GM12874 (cell line): ENCODE measurements at regions not wholly inside any gene's neighbourhood (a gene's known extent, or its start where the extent isn't known, plus 50 kb on each side); places are given as distances from the start of the nearest gene placed in this dataset.

ENCODE experiments used
- TF ChIP-seq, protein P1 (sequence below): IDR thresholded peaks from 2 replicates; pipeline ENCODE4 v1.5.1; 2011; ENCODE audit warnings: low read depth, mild to moderate bottlenecking, control low read depth, low read length, moderate library complexity; ENCODE audit not compliant: insufficient read depth

DNA sequence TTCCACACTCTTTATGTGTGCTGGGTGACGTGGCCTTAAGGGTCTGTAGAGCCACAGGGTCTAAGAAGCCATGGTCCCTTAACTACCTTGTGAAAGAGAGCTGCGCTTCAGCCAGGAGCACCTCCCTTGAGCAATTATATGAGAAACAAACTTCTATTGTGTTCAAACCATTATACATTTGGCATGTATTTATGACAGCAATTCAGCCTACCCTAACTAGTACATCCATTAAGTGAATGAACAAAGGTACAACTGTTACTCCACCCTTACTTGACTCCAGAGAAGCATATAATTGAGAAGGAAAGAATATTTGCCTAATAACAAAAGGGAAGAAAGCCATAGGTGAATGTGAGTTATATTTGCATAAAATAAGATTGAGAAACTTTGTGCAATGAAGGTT lies 69.8 kb upstream of the BOC start:
- TF ChIP-seq, protein P1, sequence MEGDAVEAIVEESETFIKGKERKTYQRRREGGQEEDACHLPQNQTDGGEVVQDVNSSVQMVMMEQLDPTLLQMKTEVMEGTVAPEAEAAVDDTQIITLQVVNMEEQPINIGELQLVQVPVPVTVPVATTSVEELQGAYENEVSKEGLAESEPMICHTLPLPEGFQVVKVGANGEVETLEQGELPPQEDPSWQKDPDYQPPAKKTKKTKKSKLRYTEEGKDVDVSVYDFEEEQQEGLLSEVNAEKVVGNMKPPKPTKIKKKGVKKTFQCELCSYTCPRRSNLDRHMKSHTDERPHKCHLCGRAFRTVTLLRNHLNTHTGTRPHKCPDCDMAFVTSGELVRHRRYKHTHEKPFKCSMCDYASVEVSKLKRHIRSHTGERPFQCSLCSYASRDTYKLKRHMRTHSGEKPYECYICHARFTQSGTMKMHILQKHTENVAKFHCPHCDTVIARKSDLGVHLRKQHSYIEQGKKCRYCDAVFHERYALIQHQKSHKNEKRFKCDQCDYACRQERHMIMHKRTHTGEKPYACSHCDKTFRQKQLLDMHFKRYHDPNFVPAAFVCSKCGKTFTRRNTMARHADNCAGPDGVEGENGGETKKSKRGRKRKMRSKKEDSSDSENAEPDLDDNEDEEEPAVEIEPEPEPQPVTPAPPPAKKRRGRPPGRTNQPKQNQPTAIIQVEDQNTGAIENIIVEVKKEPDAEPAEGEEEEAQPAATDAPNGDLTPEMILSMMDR = no peak

DNA sequence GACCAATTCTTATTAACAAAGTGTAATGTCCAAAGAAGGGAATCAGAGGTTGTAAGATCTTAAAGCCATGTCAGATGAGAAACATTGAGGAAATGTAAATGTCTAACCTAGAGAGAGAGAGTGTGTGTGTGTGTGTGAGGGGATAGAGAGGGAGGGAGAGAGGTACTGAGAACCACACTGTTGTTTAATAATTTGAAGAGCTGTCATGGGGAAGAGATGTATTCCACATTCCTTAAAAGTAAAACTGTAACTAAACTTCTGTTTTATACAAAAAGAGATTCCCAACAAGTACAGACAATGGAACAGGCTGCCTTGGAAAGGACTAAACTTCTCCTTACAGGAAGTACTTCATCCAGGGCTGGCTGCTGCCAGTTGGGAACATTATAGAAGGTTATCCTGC lies 68.9 kb upstream of the BOC start:
- TF ChIP-seq, protein P1 = no peak

DNA sequence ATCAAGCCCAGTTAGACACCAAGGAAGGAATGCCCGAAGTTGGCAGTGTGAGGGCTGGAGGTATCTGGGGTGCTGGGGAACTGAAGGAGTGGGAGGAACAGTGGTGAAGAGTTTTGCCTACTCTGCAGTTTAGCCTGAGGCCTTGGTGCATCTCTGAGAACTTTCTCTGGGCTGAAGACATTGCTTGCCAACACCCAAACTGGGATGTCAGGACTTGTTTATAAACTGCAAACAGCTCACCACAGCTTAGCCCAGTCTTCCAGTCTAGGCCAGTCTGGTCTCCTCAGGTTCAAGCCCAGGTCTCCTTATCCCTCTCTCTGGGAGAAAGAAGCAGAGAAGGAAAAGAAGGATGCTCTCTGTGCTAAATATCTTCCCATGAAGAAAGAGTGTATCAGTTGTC lies 68.0 kb upstream of the BOC start:
- TF ChIP-seq, protein P1 = no peak

DNA sequence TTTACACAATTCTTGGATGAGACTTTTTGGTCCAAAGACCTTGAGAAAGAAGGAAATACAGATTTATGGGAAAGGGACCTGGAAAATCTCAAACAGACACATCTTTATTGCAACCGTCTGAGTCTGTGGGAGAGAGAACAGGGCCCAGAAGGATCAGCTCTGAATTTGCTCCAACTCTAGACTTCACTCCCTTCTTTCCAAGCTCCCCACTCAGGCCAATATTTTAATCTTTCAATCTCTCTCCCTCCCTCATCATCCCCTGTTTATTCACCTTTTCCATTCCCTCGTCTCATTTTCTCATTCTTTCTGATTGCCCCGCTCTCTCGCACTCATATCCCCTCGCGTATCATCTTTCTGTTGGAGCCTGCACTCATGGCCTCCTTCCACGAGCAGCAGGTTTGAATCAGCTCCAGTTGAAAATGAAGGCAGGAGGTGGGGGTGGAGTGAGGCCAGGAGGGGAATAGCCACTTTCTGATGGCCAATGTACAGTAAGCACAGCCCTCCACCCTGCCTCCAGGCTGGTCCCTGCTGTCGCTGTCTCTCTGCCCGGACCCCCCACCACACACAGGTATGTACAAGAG lies 63.6 kb upstream of the BOC start:
- TF ChIP-seq, protein P1 = no peak

DNA sequence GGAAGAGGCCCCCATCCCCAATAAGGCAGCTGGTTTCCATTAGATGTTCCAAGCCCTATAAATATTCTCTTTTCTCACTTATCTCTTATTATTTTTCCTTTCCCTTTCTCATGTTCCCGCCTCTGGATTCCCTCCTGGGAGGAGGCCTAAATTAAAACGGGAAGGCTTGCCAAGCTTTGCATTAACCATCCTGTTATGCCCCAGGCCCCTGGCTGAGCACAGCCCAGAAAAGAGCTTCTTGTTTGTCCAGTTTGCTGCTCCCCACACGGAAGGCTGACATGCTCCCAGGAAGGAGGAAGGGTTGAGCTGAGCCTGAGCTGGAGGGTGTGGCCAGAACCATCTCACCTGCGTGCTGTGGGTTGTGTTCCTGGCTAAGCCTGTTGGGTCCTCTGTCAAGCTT lies 63.1 kb upstream of the BOC start:
- TF ChIP-seq, protein P1 = no peak

DNA sequence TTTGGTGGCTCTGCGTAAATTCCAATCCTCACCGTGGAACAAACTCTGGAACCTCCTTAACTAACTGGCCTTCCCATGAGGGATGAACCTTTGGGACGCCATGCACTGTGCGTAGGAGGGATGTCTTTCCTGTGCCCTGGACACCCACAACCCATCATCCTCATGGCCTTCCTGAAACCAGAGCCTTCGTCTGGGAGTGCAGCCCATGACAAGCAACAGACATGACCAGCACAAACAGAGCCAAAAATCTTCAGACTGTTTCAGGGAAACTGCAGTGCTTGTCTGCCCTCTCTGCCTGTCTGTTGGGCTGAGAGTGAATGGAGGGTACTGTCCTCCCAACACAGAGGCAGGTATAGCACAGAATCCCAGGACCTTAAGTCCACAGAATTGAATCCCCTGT lies 61.1 kb upstream of the BOC start:
- TF ChIP-seq, protein P1 = no peak

DNA sequence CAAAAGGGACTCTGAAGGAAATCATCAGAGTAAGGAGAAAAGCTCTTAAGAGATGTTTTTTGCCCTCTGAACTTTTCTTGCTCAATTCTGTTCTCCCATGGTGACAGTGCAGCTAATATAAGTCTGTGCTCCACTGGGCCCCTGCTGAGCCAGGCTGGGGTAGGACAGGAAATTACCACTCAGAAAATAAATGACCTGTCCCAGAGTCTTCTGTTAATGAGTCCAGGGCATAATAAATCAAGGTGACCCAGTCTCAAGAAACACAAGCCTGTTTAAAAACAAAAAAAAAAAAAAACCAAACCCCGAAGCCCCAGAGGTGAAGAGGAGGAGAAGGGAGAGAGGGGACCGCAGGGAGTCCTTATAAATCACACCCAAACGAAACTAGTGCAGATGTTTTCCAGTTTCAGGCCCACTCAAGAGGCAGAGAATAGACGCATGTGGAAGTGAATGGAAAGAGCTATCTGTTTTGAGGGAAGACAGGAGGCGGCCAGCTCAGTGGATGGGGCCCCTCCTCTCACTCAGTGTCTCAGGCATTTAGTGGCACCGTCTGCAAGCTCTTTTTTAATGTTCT lies 59.8 kb upstream of the BOC start:
- TF ChIP-seq, protein P1 = no peak
